ENCODE measurements at regions not wholly inside any gene's neighbourhood (a gene's known extent, or its start where the extent isn't known, plus 50 kb on each side); places are given as distances from the start of the nearest gene placed in this dataset.

- no peak for DNase-seq
Observed at GRCh38 chr5:135721548-135722090, 112.8 kb upstream of the SLC25A48 start.

- no peak for DNase-seq
Observed at GRCh38 chr5:135720191-135720590, 114.3 kb upstream of the SLC25A48 start.

- no peak for DNase-seq
Observed at GRCh38 chr5:135719428-135720063, 114.9 kb upstream of the SLC25A48 start.

GRCh38 chr5:135718651-135719050 lies 115.8 kb upstream of the SLC25A48 start:
- DNase-seq: no peak

GRCh38 chr5:135718151-135718550 lies 116.3 kb upstream of the SLC25A48 start:
- DNase-seq: no peak

GRCh38 chr5:135715267-135716055 lies 119.0 kb upstream of the SLC25A48 start:
- DNase-seq: no peak

GRCh38 chr5:135714126-135714894 lies 120.2 kb upstream of the SLC25A48 start:
- DNase-seq: no peak

- no peak for DNase-seq
Observed at GRCh38 chr5:135713161-135713915, 121.1 kb upstream of the SLC25A48 start.

GRCh38 chr5:135711911-135712310 lies 122.6 kb upstream of the SLC25A48 start:
- no peak for DNase-seq

GRCh38 chr5:135710045-135710675 lies 124.3 kb upstream of the SLC25A48 start:
- no peak for DNase-seq

GRCh38 chr5:135709208-135709575 lies 125.3 kb upstream of the SLC25A48 start:
- DNase-seq: no peak

GRCh38 chr5:135708481-135709207 lies 125.8 kb upstream of the SLC25A48 start:
- DNase-seq: no peak

- no peak for DNase-seq
Observed at GRCh38 chr5:135707302-135707701, 127.2 kb upstream of the SLC25A48 start.

- DNase-seq: no peak
Observed at GRCh38 chr5:135706893-135707292, 127.6 kb upstream of the SLC25A48 start.

GRCh38 chr5:135706474-135706873 lies 127.7 kb upstream of the CXCL14 start:
- DNase-seq: no peak

- no peak for DNase-seq
Observed at GRCh38 chr5:135705941-135706466, 127.2 kb upstream of the CXCL14 start.

- no peak for DNase-seq
Observed at GRCh38 chr5:135705141-135705631, 126.4 kb upstream of the CXCL14 start.

- DNase-seq: no peak
Observed at GRCh38 chr5:135704616-135705015, 125.8 kb upstream of the CXCL14 start.

- DNase-seq: no peak
Observed at GRCh38 chr5:135703016-135703550, 124.3 kb upstream of the CXCL14 start.

GRCh38 chr5:135702191-135702590 lies 123.4 kb upstream of the CXCL14 start:
- no peak for DNase-seq

- DNase-seq: no peak
Observed at GRCh38 chr5:135700731-135701130, 121.9 kb upstream of the CXCL14 start.
